ENCODE measurements at regions not wholly inside any gene's neighbourhood (a gene's known extent, or its start where the extent isn't known, plus 50 kb on each side); places are given as distances from the start of the nearest gene placed in this dataset.

- peak; percentile 66; the same call in 2 of the 3 replicates for ATAC-seq
- TF ChIP-seq SNAI2 (CRISPR knock-in tag; IDR thresholded peaks at IDR 0.05) (no peak), TCF4 (CRISPR knock-in tag; IDR thresholded peaks at IDR 0.05; ENCODE audit: borderline replicate concordance) (no peak), TSHZ2 (CRISPR knock-in tag; IDR thresholded peaks at IDR 0.05) (no peak), ZFP3 (CRISPR knock-in tag; IDR thresholded peaks at IDR 0.05) (no peak), ARNTL (CRISPR knock-in tag; IDR thresholded peaks at IDR 0.05; ENCODE audit: borderline replicate concordance, low read depth) (no peak), GLIS3 (CRISPR knock-in tag; IDR thresholded peaks at IDR 0.05) (no peak), ESRRG (CRISPR knock-in tag; IDR thresholded peaks at IDR 0.05) (no peak), BACH2 (CRISPR knock-in tag; IDR thresholded peaks at IDR 0.05; ENCODE audit: borderline replicate concordance) (no peak), PATZ1 (CRISPR knock-in tag; IDR thresholded peaks at IDR 0.05; ENCODE audit: borderline replicate concordance) (no peak), CSDC2 (CRISPR knock-in tag; IDR thresholded peaks at IDR 0.05) (no peak)
- TF ChIP-seq, protein P1, sequence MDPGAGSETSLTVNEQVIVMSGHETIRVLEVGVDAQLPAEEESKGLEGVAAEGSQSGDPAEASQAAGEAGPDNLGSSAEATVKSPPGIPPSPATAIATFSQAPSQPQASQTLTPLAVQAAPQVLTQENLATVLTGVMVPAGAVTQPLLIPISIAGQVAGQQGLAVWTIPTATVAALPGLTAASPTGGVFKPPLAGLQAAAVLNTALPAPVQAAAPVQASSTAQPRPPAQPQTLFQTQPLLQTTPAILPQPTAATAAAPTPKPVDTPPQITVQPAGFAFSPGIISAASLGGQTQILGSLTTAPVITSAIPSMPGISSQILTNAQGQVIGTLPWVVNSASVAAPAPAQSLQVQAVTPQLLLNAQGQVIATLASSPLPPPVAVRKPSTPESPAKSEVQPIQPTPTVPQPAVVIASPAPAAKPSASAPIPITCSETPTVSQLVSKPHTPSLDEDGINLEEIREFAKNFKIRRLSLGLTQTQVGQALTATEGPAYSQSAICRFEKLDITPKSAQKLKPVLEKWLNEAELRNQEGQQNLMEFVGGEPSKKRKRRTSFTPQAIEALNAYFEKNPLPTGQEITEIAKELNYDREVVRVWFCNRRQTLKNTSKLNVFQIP (CRISPR knock-in tag; IDR thresholded peaks at IDR 0.05; ENCODE audit: borderline replicate concordance, low read depth), result no peak
Observed at GRCh38 chr5:144549580-144549979, 378.9 kb downstream of the KCTD16 start.

DNA sequence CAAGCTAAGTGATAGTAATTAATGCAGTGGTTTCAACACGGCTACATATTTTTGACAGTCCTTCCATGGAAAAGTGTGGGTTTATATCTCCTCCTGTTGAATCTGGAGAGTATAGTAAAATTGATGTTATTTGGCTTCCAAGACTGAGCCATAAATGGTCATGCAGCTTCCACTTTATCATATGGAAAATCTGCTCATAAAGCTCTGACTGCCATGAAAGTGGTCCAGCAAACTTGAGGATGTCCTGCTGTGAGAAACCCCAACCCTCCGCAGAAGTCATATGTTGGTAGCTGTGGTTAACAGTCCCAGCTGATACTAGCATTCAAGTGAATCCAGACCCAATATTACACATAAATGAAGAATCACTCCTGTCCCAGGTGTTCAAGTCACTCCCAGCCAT, 378.3 kb downstream of the KCTD16 start:
- ATAC-seq, result no peak

GRCh38 chr5:144547098-144547499, 376.4 kb downstream of the KCTD16 start:
- peak; percentile 92 for ATAC-seq
- 0 out of 2 replicates have a peak, but pooled peaks have one; percentile 37 for TF ChIP-seq TCF4 (CRISPR knock-in tag; IDR thresholded peaks at IDR 0.05; ENCODE audit: borderline replicate concordance)
- TF ChIP-seq PATZ1 (CRISPR knock-in tag; IDR thresholded peaks at IDR 0.05; ENCODE audit: borderline replicate concordance), result peak; percentile 58; the same call in 1 of the 2 replicates
- no peak for TF ChIP-seq BACH2 (CRISPR knock-in tag; IDR thresholded peaks at IDR 0.05; ENCODE audit: borderline replicate concordance)
- no peak for TF ChIP-seq ZFP3 (CRISPR knock-in tag; IDR thresholded peaks at IDR 0.05)
- TF ChIP-seq PPARA (CRISPR knock-in tag; IDR thresholded peaks at IDR 0.05; ENCODE audit: borderline replicate concordance), result no peak
- peak; percentile 87 for TF ChIP-seq ESRRG (CRISPR knock-in tag; IDR thresholded peaks at IDR 0.05)
- peak; percentile 97 for TF ChIP-seq ISL1 (CRISPR knock-in tag; IDR thresholded peaks at IDR 0.05)
- no peak for TF ChIP-seq ZC3H10 (CRISPR knock-in tag; IDR thresholded peaks at IDR 0.05)
- TF ChIP-seq TSHZ2 (CRISPR knock-in tag; IDR thresholded peaks at IDR 0.05), result no peak
- TF ChIP-seq, protein P1 (CRISPR knock-in tag; IDR thresholded peaks at IDR 0.05; ENCODE audit: borderline replicate concordance, low read depth), result peak; percentile 69; the same call in 1 of the 2 replicates
- TF ChIP-seq CSRNP3 (CRISPR knock-in tag; IDR thresholded peaks at IDR 0.05), result no peak
- TF ChIP-seq ZNF70 (CRISPR knock-in tag; IDR thresholded peaks at IDR 0.05), result no peak
- no peak for TF ChIP-seq OSR1 (CRISPR knock-in tag; IDR thresholded peaks at IDR 0.05)
- no peak for TF ChIP-seq ZNF565 (CRISPR knock-in tag; conservative IDR thresholded peaks at IDR 0.05; ENCODE audit: low read depth)
- TF ChIP-seq GLIS3 (CRISPR knock-in tag; IDR thresholded peaks at IDR 0.05), result peak; percentile 88; the same call in 1 of the 2 replicates
- no peak for TF ChIP-seq RARB (CRISPR knock-in tag; IDR thresholded peaks at IDR 0.05)
- 0 out of 2 replicates have a peak, but pooled peaks have one; percentile 16 for TF ChIP-seq SNAI2 (CRISPR knock-in tag; IDR thresholded peaks at IDR 0.05)
- no peak for TF ChIP-seq ZFP30 (CRISPR knock-in tag; IDR thresholded peaks at IDR 0.05)
- no peak for TF ChIP-seq TOX (CRISPR knock-in tag; IDR thresholded peaks at IDR 0.05; ENCODE audit: borderline replicate concordance)

More for the DNA sequence above, 378.3 kb downstream of the KCTD16 start:
- TF ChIP-seq ZNF565 (CRISPR knock-in tag; conservative IDR thresholded peaks at IDR 0.05; ENCODE audit: low read depth), result no peak
- no peak for TF ChIP-seq ZNF8 (CRISPR knock-in tag; IDR thresholded peaks at IDR 0.05)
- TF ChIP-seq ZNF70 (CRISPR knock-in tag; IDR thresholded peaks at IDR 0.05), result no peak
- no peak for TF ChIP-seq SNAI2 (CRISPR knock-in tag; IDR thresholded peaks at IDR 0.05)
- TF ChIP-seq ESRRG (CRISPR knock-in tag; IDR thresholded peaks at IDR 0.05), result no peak
- no peak for TF ChIP-seq GLIS3 (CRISPR knock-in tag; IDR thresholded peaks at IDR 0.05)
